ENCODE measurements at regions not wholly inside any gene's neighbourhood (a gene's known extent, or its start where the extent isn't known, plus 50 kb on each side); places are given as distances from the start of the nearest gene placed in this dataset.

DNA sequence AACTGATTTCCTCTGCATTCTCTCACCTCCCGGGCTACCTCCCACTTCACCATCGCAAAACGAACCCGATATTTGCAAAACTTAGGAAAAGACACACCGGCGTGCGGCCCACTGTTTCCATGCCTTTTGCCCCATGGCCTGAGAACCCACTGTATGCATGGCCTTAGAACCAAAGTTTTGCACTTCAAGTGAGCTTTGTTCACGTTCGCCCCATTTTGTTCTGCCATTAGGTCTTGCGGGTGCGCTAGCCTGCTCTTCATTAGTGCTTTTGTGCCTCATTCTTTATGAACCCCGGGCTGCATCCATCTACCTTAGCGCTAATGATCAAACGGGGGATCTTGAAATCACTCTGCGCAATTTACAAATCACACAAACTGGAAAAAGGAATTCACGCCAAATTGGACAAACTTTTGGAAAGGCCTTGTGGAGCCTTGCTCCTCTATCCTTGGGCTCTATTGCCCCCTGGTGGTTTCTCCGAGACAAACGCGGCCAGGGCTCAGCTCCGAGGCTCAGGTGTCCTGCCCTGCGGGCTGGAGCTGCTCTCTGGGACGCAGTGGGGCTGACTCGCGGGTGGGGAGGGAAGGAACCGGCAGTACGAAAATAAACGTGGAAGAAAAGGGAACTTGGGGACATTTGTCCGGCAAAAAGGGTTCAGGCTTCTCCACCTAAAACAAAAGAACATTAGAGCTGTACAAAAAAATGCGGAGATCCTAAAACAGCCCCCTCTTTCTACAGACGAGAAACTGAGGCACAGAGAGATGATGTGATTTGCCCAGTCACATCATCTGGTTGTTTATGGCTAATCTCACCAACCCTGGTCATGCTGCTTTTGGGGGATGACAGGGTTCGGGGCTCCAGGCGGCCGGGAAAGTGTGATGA, 300.4 kb upstream of the NFE2L3 start:
- no peak overlapping the region for H2AFZ ChIP-seq (ENCODE audit: insufficient read depth, low read depth, low read length, poor library complexity, severe bottlenecking)
- POLR2A ChIA-PET: no interaction called here
- CTCF ChIA-PET: interaction anchor here (0.5 to 2.4 kb wide), 17 partner anchors 10 to 1391 kb away, joined by 3 to 9 read pairs (median 3); partner anchors contain the start of gene EVX1
- TF ChIP-seq, protein P1, sequence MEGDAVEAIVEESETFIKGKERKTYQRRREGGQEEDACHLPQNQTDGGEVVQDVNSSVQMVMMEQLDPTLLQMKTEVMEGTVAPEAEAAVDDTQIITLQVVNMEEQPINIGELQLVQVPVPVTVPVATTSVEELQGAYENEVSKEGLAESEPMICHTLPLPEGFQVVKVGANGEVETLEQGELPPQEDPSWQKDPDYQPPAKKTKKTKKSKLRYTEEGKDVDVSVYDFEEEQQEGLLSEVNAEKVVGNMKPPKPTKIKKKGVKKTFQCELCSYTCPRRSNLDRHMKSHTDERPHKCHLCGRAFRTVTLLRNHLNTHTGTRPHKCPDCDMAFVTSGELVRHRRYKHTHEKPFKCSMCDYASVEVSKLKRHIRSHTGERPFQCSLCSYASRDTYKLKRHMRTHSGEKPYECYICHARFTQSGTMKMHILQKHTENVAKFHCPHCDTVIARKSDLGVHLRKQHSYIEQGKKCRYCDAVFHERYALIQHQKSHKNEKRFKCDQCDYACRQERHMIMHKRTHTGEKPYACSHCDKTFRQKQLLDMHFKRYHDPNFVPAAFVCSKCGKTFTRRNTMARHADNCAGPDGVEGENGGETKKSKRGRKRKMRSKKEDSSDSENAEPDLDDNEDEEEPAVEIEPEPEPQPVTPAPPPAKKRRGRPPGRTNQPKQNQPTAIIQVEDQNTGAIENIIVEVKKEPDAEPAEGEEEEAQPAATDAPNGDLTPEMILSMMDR (IDR thresholded peaks at IDR 0.05): peak; percentile 78
- no peak for TF ChIP-seq EZH2 (IDR thresholded peaks at IDR 0.05; ENCODE audit: borderline replicate concordance, insufficient read depth, low read depth, low read length, poor library complexity, severe bottlenecking)
- H3K36me3 ChIP-seq (replicated peaks in 1 of 2; ENCODE audit: control extremely low read depth in 1 of 2, control insufficient read depth in 1 of 2, extremely low read depth in 1 of 2, insufficient read depth in 2 of 2, low read length in 1 of 2): no peaks in the 10 kb centered on the region
- Mint-ChIP-seq H3K9me3 (ENCODE audit: insufficient read depth) (no peaks in the 10 kb centered on the region), H3K27me3 (peaks cover 64% of the 10 kb centered on the region), H3K4me3 (peak overlapping the region; percentile 70), H3K4me1 (peaks cover 15% of the 10 kb centered on the region), H3K27ac (peak overlapping the region; percentile 79)
- intact Hi-C loops (cut with micrococcal nuclease): loop anchor here (1.0 to 5.0 kb wide), 3 partner anchors 285 to 1391 kb away; partner anchors contain the start of gene EVX1
- H3K4me3 ChIP-seq (ENCODE audit: control extremely low read depth in 1 of 5, extremely low read depth in 1 of 5, insufficient read depth in 1 of 5, low read depth in 2 of 5, low read length in 4 of 5): no peak overlapping the region
- peak overlapping the region; percentile 49 for H3K4me2 ChIP-seq (replicated peaks; ENCODE audit: low read depth, low read length, poor library complexity, severe bottlenecking)
- peak; percentile 79 for DNase-seq
- ATAC-seq (ENCODE audit: low read depth): peak; percentile 73
- H4K20me1 ChIP-seq (ENCODE audit: control insufficient read depth, insufficient read depth, low read length, poor library complexity, severe bottlenecking): no peaks in the 10 kb centered on the region
- peaks cover 15 to 36% of the 10 kb centered on the region in 2 donors for H3K4me1 ChIP-seq (ENCODE audit: control insufficient read depth in 2 of 2, insufficient read depth in 2 of 2, low read length in 2 of 2)
- H3K9me3 ChIP-seq (ENCODE audit: control extremely low read depth in 1 of 3, control insufficient read depth in 2 of 3, insufficient read depth in 1 of 3, low read length in 2 of 3): peaks cover 6 to 27% (median 12%) of the 10 kb centered on the region in 3 donors
- 32% methylated on average over 27 of the region's 33 CpGs for WGBS (ENCODE audit: insufficient coverage)
- H3K79me2 ChIP-seq (ENCODE audit: control insufficient read depth, insufficient read depth, low read length): no peaks in the 10 kb centered on the region
- H3K27ac ChIP-seq (ENCODE audit: low read length in 2 of 2): no peak overlapping the region
- peaks cover 0 to 57% (median 52%) of the 10 kb centered on the region in 4 experiments for H3K27me3 ChIP-seq (replicated peaks in 1 of 4; ENCODE audit: control extremely low read depth in 1 of 4, control insufficient read depth in 3 of 4, insufficient read depth in 4 of 4, low read length in 3 of 4)
- no peak overlapping the region for H3K9ac ChIP-seq (ENCODE audit: low read length)
